OCI-M2 (cell line): ENCODE measurements at regions not wholly inside any gene's neighbourhood (a gene's known extent, or its start where the extent isn't known, plus 50 kb on each side); places are given as distances from the start of the nearest gene placed in this dataset.

Source experiments
- DNase-seq: peaks from one replicate; lab custom pipeline; 2025; ENCODE audit not compliant: unreplicated experiment; lab: John Stamatoyannopoulos, UW

GRCh38 chr6:149147938-149148718, 169.4 kb upstream of the TAB2 start:
- no peak for DNase-seq

GRCh38 chr6:149149653-149150052, 167.9 kb upstream of the TAB2 start:
- no peak for DNase-seq

- DNase-seq, result no peak
Measured at GRCh38 chr6:149150301-149150700, 167.2 kb upstream of the TAB2 start.

DNA sequence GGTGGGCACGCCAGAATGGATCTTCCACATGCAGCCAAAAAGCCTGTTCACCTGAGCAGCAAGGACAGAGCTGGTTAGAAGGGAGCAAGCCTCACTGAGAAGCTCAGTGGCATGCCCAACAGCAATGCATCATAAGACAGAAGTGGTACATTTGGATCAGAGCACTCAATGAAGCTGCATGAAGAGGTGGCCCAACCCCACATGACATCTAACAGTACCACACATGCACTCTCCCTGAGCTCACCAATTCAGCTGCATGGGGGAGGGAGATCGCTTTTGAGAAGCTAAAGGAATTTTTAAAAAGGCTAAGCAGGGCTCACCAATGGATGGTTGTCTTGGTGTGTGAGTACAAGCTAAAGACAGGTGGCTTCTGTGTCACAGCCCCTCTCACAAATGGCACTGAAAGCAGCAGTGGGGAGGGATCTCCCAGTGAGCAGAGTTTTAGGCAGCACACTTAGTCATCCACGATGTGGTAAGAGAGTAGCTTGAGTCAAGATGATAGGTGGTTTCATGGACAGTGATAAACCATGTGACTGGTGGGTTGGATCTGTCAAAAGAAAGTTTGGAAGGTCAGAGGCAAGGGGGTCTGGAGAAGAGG, 166.6 kb upstream of the TAB2 start:
- no peak for DNase-seq

- DNase-seq, result no peak
Measured at GRCh38 chr6:149152521-149152920, 165.0 kb upstream of the TAB2 start.

- no peak for DNase-seq
Measured at GRCh38 chr6:149153100-149153499, 164.4 kb upstream of the TAB2 start.

DNA sequence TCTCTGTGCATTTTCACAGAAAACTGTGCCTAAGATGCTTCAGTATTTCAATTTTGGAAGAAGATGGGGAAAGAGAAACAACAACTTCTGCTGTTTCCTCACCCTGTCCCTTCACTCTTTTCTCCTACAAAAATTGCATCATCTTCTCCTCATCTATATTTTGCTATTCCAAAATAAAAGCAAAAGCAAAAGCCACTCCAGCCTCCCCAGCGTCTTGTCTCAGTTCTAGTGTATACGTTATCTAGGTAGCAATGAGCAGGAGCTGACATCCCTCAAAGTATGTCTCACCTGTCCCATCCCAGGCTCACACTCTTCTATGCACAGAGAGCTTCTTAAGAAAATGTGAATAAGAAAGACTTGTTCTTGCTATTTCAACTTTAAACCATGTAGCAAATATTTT, 163.8 kb upstream of the TAB2 start:
- no peak for DNase-seq

GRCh38 chr6:149154261-149154821, 163.2 kb upstream of the TAB2 start:
- DNase-seq, result no peak

GRCh38 chr6:149157126-149157525, 160.4 kb upstream of the TAB2 start:
- DNase-seq, result no peak

DNA sequence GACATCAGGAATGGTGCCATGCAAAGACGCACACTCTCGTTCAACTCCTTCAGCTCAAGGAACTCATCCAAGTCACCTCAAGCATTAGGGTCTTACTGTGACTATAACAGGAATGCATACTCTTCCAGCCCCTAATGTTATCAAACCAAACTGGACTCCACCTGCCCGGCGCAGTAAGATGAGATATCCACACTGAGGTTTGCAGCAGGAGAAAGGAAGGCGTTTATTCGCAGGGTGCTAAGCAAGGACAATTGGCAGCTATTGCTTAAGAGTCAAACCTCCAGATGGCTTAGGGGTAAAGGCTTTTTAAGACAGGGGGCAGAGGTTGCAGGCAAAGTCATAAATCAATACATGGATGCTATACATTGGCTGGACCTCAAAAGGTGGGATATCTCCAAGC, 159.4 kb upstream of the TAB2 start:
- no peak for DNase-seq

GRCh38 chr6:149160943-149161342, 156.6 kb upstream of the TAB2 start:
- no peak for DNase-seq

- no peak for DNase-seq
Measured at GRCh38 chr6:149162924-149163323, 154.6 kb upstream of the TAB2 start.

DNA sequence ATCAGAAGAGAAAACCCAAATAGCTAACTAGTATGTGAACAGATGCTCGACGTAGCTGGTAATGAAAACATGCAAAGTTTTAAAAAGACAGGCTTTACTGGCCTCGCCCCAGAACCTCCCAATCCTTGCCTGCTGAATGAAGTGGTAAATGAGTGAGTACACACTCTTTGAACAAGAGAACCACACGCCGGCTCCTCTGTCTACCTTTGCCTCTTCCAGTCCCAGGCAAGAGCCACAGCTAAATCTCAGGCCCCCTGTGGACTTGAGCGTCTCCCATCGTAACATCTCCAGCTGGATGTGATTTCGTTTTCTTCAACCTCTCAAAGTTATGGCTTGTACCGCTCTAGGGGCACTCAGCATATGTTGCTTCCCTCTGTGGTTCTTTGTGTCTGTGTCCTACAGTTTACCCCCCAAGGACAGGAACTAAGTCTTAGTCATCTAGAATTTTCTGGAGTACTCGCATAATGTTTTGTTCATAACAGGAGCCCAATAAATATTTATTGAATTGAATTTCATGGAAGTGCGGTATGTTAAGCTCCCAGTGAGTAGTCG, 153.2 kb upstream of the TAB2 start:
- DNase-seq, result no peak

GRCh38 chr6:149166336-149166735, 151.2 kb upstream of the TAB2 start:
- DNase-seq, result no peak

DNA sequence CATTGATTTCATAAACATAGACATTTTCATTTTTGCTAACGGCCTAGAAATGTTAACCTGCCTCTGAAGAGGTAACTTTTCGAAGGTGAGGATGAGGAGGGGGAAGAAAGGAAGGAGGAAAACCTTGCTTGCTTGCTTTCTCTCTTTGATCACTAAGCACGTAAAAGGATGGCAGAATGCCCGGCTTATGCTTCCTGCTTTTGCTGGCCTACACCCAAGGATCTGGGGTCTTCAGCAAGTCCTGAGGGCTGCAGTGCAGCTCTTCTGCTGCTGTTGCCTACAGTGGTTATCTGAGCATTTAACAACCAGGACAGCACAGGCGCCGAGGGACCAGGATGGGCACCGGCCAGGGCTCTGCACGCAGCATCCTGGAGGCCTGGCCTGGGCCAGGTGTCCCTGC, 150.8 kb upstream of the TAB2 start:
- DNase-seq, result no peak

- DNase-seq, result no peak
Measured at GRCh38 chr6:149168968-149169367, 148.5 kb upstream of the TAB2 start.

GRCh38 chr6:149169761-149170511, 147.6 kb upstream of the TAB2 start:
- DNase-seq, result no peak

DNA sequence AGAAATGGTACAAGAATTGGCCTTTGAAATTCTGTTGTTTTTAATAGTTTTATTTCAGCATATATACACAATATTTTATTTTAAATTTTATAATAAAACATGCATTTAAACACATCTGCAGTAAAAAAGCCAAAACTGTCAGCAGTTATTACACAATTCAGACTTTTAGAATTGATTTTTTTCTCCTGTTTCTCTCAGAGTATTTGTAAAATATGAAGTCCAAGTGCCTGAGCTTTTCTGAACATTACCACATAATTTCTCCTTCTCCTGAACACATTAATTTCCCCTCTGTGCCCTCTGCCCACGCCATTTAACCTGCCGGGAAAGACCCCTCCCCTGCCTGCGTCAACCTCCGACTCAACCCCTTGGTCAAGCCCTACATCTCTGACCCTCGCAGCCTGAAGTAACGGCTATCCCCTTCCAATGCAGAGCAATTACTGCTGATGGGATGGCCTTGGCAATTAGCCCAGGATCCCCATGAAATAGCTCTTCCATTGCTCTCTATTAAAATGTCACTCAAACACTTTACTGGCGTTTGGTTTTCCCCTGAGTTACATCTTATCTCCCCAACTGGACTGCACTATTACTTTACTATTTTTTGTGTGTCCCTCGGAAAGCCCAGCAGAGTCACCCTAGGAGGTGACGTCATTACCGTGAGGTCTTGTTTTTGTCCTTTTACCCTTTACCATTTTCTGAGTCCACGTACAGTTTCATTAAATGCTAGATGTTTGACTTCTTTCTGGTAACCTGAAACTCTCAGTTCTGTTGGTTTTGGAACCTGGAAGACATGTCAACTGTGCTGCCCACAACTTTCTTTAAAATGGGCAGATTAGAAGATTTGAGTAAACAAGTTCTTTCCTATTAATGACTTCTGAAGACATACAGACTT, 146.7 kb upstream of the TAB2 start:
- DNase-seq, result no peak

GRCh38 chr6:149173222-149173621, 144.3 kb upstream of the TAB2 start:
- DNase-seq, result no peak

DNA sequence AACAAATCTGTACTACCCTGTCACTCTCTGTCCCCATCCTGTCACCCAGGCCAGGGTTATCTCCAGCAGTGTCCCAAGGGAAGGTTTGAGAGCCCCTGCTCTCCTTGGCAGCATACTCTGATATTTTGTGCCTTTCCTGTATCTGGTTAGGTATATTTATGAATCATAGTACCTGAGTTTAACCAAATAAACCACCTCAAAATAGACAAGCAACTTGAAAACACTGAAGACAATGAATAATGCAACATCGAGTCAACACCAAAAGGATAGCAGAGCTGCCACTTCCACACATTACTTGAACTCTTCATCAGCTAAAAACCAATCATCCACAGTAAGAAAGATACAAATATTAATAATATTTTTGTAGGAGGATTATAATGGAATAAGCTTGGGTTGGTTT, 142.6 kb upstream of the TAB2 start:
- no peak for DNase-seq
